SK-MEL-5 (cell line): ENCODE measurements at regions not wholly inside any gene's neighbourhood (a gene's known extent, or its start where the extent isn't known, plus 50 kb on each side); places are given as distances from the start of the nearest gene placed in this dataset.

Experiments used
- DNase-seq: peaks from one replicate; pipeline ENCODE4 v3.0.0-alpha.2; 2016; ENCODE audit warnings: low read depth, low spot score
- in situ Hi-C: cut with HindIII; loops from 2 replicates; pipeline ENCODE4 v1.10.0; 2016; ENCODE audit warnings: low sequenced_read_pairs, high pct_unique_total_duplicates, low pct_unique_long_range_greater_than_20kb

DNA sequence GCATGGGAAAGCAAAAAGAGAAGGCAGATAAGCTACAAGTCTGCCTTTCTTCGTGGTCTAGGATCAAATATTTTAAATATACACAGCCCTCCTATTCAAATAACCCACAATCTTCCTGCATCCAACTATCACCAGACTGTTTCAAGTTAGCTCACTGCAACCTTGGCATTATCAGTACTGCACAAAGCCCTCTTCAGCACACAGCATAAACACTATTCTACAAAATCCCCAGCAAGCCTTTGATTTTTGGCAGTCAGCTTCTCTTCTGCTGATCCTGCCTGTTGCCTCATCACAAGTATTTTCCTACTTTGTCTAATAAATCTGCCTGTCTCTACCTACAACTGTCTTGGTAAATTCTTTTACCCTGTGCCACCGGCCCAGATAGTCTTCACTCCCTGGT lies 142.9 kb downstream of the COX7C start:
- DNase-seq = no peak
- in situ Hi-C loops = no loop called here

DNA sequence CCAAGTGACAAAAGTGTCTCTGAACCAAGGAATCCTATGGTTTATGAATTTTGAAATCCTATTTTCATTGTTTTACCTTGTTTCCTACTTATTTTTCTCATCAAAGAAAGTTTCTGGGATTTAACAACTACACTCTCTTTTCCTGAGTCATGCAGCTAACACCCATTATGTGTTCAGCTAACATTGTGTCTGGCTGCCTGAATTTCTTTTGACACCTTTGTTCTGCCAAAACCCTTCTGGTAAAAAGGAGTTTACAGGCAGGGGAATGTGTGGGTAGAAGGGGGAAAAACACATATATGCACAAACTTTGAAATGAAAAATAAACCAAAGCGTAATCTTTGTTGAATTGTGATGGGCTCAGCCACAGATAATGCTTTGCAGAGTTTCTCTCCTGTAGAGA lies 146.2 kb downstream of the COX7C start:
- DNase-seq = no peak
- in situ Hi-C loops = no loop called here

DNA sequence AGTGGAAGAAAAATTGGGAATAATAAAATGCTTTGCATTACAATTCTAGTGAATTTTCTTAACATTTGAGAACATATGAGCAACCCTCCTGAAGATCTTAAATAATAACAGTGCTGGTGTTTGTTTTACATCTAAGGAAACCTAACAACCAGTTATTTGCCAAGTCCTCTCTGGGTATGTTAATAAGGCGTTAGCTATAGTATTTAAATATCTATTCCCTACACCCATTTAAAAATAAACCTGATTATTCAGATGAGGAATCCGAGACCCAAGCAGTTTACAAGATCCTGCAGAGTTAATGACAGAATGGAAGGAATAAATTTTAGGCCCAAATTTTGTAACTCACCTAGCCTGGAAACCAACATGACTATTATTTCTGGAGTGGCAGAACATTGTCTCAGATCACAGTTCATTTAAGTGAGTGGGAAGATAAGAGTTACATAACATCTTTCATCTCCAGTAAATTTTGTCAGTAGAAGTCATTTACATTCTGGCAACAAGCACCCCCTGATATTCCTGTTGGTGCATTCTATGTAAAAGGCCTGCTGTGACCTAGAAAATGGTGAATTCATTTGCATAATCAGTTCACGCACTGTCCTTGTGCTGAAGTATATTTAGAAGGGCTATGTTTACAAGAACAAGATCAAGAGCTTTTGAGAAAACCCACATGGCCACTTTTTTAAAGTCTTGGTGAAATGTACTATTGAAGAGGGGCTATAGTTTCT lies 148.2 kb downstream of the COX7C start:
- in situ Hi-C loops = no loop called here

DNA sequence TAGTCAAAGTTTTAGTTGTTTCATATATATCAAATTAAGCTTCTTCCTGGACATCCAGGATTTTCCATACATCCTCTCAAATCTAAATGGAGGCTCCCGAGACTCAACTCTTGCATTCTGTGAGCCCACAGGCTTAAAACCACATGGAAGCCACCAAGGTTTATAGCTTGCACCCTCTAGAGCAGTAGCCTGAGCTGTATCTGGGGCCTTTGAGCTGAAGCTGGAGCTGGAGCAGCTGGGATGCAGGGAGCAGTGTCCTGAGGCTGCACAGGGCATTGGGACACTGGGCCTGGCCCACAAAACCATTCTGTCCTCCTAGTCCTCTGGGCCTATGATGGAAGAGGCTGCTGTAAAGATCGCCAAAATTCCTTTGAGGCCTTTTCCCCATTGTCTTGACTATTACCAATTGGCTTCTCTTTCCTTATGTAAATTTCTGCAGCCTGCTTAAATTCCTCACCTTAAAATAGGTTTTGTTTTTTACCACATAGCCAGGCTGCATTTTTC lies 151.0 kb downstream of the COX7C start:
- no peak for DNase-seq
- in situ Hi-C loops = no loop called here

More for the DNA sequence above, 148.2 kb downstream of the COX7C start:
- no peak for DNase-seq

DNA sequence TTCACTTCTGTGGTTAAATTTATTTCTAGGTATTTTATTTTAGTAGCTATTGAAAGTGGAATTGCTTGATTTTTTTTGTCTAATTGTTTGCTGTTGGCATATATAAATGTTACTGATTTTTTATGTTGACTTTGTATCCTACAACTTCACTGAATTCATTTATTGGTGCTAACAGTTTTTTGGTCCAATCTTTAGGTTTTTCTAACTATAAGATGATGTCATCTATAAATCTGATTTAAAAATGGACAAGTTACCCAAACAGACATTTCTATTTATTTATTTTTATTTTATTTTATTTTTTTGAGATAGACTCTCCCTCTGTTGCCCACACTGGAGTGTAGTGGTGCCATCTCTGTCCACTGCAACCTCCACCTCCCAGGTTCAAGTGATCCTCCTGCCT lies 162.3 kb downstream of the COX7C start:
- no peak for DNase-seq
- in situ Hi-C loops = no loop called here

DNA sequence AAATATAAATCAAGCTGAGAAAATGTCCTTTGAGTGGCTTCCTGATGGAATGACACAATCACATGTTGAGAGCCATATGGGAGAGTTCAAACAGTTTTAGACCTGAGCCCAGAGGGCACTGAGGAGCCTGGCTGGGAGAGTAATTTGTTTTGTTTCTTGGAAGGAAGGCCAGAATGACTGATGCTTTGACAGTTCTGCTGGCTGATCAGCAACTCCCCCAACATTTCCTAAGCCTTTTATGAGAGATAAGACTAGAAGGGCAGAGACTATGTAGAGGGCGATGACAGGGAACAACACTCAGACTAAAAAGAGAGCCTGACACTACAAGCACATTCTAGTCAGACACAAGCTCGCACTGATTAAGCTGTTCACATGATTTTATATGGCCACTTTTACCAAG lies 169.2 kb downstream of the COX7C start:
- in situ Hi-C loops = no loop called here
- DNase-seq = no peak

DNA sequence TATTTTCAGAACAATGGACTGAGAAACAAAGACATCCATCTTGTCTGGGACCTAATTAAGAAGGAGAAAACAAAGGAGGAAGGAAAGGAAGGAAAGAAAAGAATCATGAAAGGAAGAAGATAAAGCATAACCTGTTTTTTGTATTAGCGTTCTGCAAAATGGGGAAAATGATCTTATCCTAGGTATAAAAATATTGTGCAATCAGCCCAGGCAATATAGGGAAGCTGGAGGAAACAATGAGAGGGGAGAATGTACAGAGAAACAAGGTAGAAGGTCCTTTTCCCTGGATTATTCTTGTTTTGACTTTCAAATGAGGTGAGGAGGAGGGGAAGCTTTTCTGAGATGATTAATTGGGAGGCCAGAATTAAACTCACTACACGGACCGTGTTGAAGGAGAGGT lies 177.9 kb downstream of the COX7C start:
- in situ Hi-C loops = no loop called here
- DNase-seq = no peak

DNA sequence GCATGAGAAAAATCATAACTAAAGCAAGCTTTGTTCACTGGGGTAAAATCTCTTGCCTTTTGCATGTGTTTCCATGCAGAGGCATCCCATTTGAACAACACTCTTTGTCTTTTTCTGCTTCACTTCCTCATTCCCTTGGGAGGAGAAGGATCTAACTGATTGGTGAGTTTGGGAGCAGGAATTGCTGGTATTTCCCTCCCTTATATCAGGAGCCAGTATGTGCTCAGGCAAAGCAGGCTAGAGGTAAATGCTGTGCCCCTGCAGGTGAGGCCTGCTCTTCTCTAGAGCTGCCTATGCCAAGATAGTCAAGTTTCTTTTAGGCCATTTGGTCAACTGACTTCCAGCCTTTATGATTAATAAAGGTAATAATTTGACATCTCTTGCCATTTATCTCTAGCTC lies 179.9 kb downstream of the COX7C start:
- DNase-seq = peak; percentile 4
- in situ Hi-C loops = no loop called here

DNA sequence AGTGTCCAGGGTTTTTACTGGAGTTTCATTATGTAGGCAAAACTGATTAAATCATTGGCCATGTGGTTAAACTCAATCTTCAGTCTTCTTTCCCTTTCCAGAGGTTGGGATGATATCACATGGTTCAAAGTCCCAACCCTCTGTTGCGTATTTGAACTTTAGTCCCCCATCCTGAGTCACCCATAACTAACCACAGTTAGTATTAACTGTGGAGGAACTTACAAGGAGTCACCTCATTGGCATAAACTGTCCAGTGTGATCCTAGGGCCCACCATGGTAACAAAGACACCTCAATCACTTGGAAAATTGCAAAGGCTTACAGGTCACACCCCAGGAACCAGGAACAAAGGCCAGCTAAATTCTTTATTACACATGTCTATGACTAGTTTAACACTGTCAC lies 188.5 kb downstream of the COX7C start:
- in situ Hi-C loops = no loop called here
- no peak for DNase-seq

DNA sequence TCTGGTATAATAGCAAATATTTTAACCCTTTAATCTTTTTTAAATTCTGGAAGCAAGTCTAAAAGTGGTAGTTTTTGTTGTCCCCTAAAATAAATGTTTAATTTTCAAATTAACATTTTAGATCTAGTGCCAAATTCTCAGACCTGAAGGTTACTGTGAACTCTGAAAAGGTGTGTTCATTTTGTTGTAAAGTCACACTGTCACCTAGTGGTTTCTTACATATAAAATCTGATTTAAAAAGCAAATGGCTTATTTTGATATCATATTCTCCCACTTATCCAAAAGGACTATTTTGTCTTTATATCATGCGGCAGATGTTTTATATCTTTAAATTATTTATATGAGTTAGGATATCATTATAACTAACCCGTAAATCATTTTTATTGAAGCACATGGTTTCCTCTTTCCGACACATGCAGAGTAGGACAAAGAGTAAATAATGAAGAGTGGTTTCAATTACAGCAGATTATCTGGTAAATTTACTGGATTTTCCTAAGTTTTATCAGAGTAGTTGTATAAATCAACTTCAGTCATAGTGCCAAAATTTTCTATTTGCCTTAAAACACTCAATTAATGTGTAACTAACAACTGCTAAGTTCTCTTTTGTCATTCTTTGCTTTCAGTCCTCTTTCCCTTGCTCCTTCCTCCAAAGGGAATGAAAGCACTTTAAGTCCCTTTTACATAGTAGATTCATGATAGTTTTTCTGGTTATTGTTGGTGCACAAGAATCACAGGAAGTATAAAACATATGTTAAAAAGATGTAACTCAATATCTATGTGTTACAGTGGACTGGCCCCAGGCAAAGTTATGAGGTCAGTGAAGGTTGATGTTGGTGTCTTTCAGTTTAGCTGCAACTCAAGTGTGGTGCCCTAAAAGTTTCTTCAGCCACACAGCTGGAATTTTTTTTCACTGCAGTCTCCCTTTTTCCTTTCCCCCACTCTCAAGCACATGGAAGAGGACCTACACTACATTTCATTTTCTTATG lies 189.6 kb downstream of the COX7C start:
- in situ Hi-C loops = no loop called here
- DNase-seq = no peak

DNA sequence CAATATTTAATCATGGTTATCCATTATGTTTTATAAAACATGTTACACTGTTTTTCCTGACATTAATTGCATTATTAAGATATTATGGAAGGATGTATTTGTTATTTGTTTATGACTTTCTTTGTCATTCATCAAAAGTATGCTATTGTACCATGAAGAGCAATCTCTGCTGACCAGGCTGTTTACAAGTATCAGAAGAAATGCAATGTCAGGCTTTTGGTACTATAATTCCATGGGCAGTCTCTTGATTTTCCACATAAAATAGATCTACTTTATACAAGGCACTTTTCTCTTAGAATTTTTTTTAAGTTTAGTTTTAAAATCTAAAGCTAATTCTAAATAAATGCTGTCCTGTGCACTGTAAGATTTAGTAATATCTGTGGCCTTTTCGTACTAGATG lies 196.6 kb downstream of the COX7C start:
- in situ Hi-C loops = no loop called here
- DNase-seq = no peak

DNA sequence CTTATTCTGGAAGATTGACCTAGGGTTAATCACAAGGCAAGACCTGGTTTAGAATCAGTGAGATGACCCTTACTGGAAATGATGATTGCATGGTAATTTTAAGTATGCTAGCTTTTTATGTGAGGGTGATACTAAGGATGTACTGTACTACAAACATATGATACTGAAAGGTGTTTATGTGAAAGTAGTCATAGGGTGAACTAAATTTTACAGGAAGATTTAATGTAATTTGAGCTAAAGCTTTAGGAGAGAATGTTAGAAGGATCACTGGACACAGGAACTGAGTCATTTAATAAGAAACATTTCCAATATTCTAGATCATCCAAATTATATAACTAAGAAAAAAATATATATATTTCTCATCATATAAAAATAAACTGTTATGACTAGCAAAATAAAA lies 197.2 kb downstream of the COX7C start:
- in situ Hi-C loops = no loop called here
- no peak for DNase-seq

DNA sequence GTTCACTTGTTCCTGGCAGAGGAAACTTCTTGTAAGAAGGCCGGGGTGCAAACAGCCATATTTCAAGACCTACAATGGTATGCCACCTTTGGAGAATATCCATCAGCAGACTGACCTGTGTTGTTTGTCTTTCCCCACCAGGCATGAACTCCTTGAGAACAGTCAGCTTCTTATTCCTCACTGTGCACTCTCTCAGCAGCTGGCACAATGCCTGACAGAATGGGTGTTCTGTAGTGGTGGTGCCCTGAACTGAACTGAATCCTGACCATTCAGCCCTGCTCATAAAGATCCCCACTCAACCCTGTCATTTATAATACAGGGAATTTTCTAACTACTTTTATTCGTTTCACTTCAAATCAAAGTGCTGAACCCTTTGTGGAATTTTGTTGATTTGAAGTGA lies 206.9 kb downstream of the COX7C start:
- peak; percentile 42 for DNase-seq
- in situ Hi-C loops = no loop called here

DNA sequence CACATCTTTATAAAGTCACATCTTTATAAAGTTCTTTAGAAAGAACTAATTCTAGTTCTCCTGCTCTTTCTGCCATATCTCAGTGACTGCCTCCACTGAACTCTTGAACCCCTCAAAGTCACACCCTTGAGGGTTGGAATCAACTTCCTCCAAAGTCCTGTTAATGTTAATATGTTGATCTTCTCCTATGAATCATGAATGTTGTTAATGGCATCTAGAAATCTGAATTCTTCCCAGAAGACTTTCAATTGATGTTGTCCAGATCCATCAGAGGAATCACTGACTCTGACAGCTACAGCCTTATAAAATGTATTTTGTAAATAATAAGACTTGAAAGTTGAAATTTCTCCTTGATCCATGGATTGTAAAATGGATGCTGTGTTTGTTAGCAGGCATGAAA lies 213.4 kb downstream of the COX7C start:
- in situ Hi-C loops = no loop called here

DNA sequence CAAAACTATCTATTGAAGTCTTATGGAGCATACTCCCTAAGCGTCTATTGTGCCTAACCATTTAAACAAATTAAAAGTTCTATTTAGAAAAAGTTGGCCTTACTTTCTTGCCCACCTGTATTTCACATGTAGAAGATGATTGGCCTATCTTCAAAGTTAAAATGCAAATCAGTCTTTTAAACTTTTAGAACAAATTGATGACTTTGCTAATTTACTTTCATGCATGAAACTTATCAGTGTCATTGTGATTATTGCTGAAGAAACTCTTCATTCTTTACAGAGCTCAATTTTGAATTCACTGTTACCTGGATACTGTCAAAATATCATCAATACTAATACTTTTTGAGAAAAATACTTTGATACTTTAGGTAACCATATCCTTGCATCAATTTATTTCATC lies 216.1 kb downstream of the COX7C start:
- in situ Hi-C loops = no loop called here
- DNase-seq = no peak

More for the DNA sequence above, 213.4 kb downstream of the COX7C start:
- DNase-seq = no peak

DNA sequence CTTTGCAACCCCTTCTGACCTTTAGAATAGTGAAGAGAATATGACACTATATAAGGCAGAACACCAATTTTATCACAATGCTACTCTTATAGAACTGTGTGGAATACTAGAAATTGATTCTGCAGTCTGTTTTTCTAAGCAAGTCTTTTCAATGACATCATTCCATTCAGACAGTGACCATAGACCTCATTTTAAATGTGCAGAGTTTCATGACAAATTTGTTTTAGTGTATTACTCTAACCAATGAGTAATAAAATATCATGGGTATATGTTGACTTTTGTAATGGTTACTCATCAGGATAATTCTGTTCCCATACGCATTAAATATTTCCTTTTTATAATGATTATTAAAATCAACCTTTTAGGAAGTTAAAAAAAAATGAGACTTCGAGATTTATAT lies 219.9 kb downstream of the COX7C start:
- DNase-seq = no peak
- in situ Hi-C loops = no loop called here

DNA sequence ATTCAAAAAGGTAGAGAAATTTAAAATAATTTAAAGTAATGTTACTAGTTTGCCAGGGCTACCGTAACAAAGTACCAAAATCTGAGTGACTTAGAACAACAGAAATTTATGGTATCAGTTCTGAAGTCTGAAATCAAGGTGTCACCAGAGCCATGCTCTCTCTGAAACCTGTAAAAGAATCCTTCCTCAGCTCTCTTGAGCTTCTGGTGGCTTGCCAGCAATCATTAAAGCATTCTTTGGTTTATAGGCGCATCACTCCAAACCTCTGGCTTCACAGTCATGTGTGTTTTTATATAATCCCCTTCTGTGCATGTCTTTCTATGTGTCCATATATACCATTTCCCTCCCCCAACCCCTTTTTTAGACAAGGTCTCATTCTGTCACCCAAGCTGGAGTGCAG lies 220.3 kb downstream of the COX7C start:
- no peak for DNase-seq
- in situ Hi-C loops = no loop called here

DNA sequence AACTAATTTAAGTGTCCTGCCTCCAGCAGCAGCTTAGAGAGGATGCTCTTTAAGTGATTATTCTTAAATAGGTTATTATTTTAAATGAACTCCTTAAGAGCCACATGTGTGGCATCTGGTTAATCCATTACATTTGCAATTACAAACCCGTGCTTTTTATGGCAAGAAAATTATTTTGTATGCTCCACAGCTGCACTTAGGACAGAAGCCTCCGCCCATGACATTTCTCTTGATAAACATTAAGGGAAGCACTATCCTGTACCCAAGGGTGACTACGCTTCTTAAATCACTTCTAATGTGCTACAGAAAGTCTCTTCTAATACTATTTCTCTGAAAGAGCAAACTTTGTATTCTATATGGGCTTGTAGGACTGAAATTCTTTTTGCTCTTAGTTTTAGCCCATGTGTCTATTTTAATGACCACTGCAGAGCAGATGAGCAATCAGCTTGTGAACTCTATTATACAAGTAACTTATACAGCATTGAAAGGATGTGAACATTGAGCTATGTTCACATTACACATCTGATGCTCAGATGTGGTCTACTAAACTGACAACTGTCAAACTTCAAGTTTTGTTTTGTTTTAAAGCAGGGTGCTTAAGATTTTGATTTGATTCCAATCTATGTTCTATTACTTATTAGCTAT lies 223.4 kb downstream of the COX7C start:
- no peak for DNase-seq
- in situ Hi-C loops = no loop called here
